GM18502 (cell line): ENCODE measurements at regions not wholly inside any gene's neighbourhood (a gene's known extent, or its start where the extent isn't known, plus 50 kb on each side); places are given as distances from the start of the nearest gene placed in this dataset.

Experiments used
- ATAC-seq: cut with Tn5 transposase; IDR thresholded peaks from one replicate; pipeline ENCODE4 v1.9.1; 2021; ENCODE audit warnings: mild to moderate bottlenecking; ENCODE audit not compliant: unreplicated experiment, poor library complexity

DNA sequence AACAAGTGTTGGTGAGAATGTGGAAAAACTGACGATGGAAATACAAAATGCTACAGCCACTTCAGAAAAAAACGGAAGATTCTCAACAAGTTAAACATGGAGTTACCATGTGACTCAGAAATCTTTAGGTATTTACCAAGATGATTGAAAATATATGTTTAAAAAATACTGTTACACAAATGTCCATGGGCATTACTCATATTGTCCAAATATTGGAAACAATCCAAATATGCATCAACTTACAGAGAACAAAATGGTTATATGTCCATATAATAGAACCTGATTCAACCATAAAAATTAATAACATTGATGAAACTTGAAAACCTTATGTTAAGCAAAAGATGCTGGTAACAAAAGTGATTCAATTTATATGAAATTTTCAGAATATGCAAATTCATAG is 1057.7 kb upstream of the TMEM132C start:
- ATAC-seq, result no peak

DNA sequence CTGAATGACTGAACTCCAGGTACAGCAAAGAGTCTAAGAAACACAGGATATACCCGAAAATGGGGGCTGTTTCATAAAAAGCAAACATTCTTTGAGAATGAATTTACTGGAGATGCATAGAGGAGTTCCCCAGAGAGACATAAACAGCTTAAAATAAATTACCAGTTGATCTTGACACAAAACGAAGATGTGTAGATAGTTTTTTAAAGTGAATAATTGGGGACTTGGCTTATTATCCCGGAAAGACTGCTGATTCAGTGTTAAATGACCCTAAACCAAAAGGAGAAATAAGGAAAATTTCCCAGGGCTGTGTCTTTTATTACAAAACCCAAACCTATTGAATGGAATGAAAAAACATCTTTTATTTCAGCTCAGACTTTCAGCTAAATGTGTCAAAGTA is 1052.8 kb upstream of the TMEM132C start:
- ATAC-seq, result no peak

- no peak for ATAC-seq
These were observed 1044.0 kb upstream of the TMEM132C start for GRCh38 chr12:127223011-127223410.

GRCh38 chr12:127223731-127224130 is 1043.2 kb upstream of the TMEM132C start:
- no peak for ATAC-seq

DNA sequence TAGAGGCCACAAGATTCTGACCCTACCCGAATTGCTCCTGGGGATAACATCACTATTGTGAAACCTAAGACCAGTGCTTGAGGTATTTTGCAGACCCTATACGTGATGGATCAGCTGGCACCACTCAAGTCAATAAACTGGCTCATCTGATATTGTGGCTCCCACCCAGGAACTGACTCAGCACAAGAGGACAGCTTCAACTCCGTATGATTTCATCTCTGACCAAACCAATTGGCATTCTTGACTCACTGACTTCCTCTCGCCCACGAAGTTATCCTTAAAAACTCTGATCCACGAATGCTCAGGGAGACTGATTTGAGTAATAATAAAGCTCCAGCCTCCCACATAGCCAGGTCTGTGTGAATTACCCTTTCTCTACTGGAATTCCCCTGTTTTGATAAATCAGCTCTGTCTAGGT is 1036.1 kb upstream of the TMEM132C start:
- no peak for ATAC-seq

GRCh38 chr12:127231371-127231770 is 1035.6 kb upstream of the TMEM132C start:
- no peak for ATAC-seq

DNA sequence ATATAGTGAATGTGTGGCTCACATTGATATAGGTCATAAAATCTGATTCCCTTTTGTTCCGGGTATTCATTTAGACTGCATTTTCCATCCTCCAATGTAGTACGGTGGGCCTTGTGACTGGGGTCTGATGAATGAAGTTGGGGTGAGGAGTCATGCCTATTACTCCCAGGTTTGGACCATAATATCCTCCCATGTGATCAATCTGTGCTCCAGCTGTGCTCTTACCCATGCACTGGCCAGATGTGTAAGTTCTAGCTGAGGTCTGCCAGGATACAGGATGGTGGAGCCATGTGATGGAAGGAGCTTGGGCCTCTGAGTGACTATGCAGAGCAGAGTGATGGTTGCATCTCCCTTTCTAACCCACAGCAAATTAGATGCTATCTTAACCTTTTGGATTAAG is 1034.0 kb upstream of the TMEM132C start:
- ATAC-seq, result no peak

- no peak for ATAC-seq
These were observed 1031.2 kb upstream of the TMEM132C start for GRCh38 chr12:127235761-127236160.

- ATAC-seq, result no peak
These were observed 1030.5 kb upstream of the TMEM132C start for GRCh38 chr12:127236491-127236890.

GRCh38 chr12:127237151-127237550 is 1029.8 kb upstream of the TMEM132C start:
- no peak for ATAC-seq

- no peak for ATAC-seq
These were observed 1028.9 kb upstream of the TMEM132C start for GRCh38 chr12:127238107-127238506.

- no peak for ATAC-seq
These were observed 1027.2 kb upstream of the TMEM132C start for GRCh38 chr12:127239781-127240180.

DNA sequence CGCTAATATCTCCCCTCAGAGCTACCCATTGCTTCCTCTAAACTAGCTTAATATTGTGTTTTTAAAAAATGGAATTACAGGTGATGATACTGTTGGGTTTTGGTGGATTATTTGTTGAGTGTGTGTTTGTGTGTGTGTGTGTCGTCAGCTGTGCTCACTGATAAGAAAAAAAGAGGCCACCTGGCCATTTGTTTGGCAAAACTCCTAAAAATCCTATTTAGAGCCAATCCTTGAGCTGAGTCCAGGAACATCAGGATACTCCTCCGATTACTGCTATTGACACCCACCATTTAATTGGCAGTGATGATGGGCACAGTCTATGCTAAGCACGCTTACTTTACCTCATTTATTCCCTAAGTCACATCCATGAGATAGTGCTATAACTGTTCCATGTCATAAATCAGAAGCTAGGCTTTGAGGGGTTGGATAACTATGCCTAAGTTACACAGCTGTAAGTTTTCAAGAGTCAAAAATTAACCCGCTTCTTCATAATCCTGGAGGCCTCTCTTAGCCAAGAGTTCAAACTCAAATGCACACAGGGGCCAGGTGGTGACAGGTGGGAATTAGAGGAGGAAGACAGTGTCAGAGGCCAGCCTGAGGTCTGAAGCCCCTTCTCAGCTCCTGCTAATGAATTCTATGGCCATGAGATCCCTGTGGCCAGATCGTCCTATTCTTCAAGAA is 1026.6 kb upstream of the TMEM132C start:
- ATAC-seq, result no peak

GRCh38 chr12:127241072-127241817 is 1025.7 kb upstream of the TMEM132C start:
- no peak for ATAC-seq

- no peak for ATAC-seq
These were observed 1022.0 kb upstream of the TMEM132C start for GRCh38 chr12:127245009-127245408.

GRCh38 chr12:127245437-127245836 is 1021.5 kb upstream of the TMEM132C start:
- no peak for ATAC-seq

DNA sequence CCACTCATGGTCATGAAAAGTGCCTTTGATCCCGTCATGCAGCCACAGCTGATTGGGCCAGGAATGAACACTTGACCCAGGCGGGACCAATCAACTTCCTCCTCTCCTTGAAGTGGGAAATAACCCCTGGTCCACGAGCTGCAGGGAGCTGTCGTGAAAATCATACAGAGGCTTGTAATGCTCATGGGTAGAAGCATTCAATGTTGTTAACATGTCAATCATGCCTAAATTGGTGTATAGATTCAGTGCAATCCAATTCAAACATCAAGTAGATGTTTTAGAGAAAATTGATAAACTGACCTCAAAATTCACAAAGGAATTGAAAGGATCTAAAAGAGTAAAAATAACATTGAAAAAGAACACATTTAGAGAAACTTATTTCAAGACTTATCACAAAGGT is 1019.0 kb upstream of the TMEM132C start:
- no peak for ATAC-seq

DNA sequence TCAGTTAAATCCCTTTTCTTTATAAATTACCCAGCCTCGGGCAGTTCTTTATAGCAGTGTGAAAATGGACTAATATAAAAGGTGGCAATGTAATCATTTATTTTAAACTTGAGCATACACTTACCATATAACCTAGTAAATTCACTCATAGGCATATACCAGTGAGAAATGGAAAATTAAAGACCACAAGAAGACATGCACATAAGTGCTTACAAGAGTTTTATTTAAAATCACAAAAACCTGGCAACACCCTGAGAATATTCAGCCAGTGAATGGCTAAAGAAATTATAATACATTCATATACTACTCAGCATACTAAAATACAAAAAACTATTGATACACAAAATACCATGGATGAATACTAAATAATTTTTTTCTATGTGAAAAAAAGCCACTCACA is 1017.5 kb upstream of the TMEM132C start:
- ATAC-seq, result no peak

- ATAC-seq, result no peak
These were observed 1013.1 kb upstream of the TMEM132C start for GRCh38 chr12:127253797-127254327.

DNA sequence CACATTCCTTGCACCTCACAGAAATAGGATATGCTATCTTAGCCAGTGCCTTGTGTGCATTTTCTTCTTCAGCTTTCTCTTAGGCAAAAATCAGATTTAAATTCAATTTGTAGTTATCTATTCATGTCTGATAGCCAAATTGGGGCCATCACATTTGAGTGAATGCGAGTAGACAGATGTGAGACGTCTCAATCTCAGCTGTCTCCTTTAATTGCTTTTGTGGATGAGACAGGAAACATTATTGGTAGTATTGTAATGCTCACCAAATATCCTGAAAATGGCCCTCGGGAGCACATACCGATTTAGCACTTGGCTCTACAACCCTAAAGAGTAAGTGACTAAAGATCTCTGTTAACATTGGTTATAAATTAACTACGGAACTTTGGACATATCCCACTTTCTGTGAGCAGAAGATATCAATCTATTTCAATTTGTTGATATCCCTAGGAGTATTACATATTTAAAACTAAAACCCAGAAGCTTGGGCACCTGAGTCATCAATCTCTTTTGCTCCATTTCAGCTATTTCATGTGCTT is 1012.5 kb upstream of the TMEM132C start:
- no peak for ATAC-seq

- ATAC-seq, result no peak
These were observed 1009.5 kb upstream of the TMEM132C start for GRCh38 chr12:127257366-127257935.
